ENCODE measurements at regions not wholly inside any gene's neighbourhood (a gene's known extent, or its start where the extent isn't known, plus 50 kb on each side); places are given as distances from the start of the nearest gene placed in this dataset.

DNA sequence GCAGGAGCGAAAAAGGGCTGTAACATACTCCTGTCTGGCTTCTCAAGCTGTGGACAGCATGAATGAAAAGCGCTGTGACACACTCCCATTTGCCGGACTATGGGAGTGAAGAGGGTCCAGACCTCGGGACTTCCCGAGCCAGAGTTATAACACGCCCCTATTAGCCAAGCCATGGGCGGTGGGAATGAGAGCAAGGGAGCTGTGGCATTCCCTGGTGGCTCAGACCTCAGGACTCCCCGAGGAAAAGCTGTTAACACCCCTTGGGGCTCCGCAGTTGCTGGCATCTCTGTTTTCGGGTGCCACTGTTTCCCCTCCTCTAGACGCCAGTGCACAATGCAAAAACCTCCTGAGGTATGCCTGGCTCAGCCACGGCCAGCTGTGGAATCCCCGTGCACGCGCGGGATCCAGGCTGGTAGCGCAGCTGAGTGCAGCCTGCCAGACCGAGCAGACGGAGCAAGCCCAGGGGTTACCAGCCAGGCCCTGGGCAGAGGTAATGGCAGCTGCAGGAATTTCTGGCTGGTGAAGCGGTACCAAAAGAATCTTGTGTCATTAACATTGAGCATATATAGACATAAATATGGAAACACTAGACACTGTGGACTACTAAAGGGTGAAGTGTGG, 1534.6 kb upstream of the PRR20A start:
- TF ChIP-seq CTCF (IDR thresholded peaks at IDR 0.05; ENCODE audit: low read depth, low read length, poor library complexity, severe bottlenecking): no peak
- TF ChIP-seq EZH2phosphoT487 (IDR thresholded peaks at IDR 0.05; ENCODE audit: borderline replicate concordance, low read length): no peak
